ENCODE measurements at regions not wholly inside any gene's neighbourhood (a gene's known extent, or its start where the extent isn't known, plus 50 kb on each side); places are given as distances from the start of the nearest gene placed in this dataset.

- Histone ChIP-seq H3K36me3 (no peaks in the 10 kb centered on the region), H3K9me3 (peaks cover 0 to 3% (median 0%) of the 10 kb centered on the region in 4 donors), H3K27me3 (no peaks in the 10 kb centered on the region), H3K4me1 (no peaks in the 10 kb centered on the region), H3K27ac (no peak overlapping the region), H3K4me3 (no peak overlapping the region)
- no peak for DNase-seq
- TF ChIP-seq EP300 (IDR thresholded peaks at IDR 0.05) (no peak), POLR2AphosphoS5 (IDR thresholded peaks at IDR 0.05) (no peak), CTCF (IDR thresholded peaks at IDR 0.05) (no peak)
- 92 to 93% methylated on average over 7 of the region's 7 CpGs for WGBS, 2 donors
- ATAC-seq (ENCODE audit: low FRiP score in 2 of 2): no peak
Observed at GRCh38 chr2:379778-380177, 91.9 kb upstream of the ALKAL2 start.

GRCh38 chr2:378364-378763 is 90.5 kb upstream of the ALKAL2 start:
- TF ChIP-seq CTCF (IDR thresholded peaks at IDR 0.05): no peak
- Histone ChIP-seq H3K4me1 (no peaks in the 10 kb centered on the region), H3K36me3 (no peaks in the 10 kb centered on the region), H3K4me3 (no peak overlapping the region), H3K9me3 (peaks cover 0 to 3% (median 0%) of the 10 kb centered on the region in 4 donors), H3K27ac (no peak overlapping the region), H3K27me3 (no peaks in the 10 kb centered on the region)
- no peak for ATAC-seq (ENCODE audit: low FRiP score in 2 of 2)
- DNase-seq: no peak

GRCh38 chr2:377414-377813 is 89.5 kb upstream of the ALKAL2 start:
- WGBS, 2 donors: 58 to 76% methylated on average over 2 of the region's 2 CpGs
- no peaks in the 10 kb centered on the region for H3K27me3 ChIP-seq
- no peak for DNase-seq
- H3K4me1 ChIP-seq: no peaks in the 10 kb centered on the region
- ATAC-seq (ENCODE audit: low FRiP score in 2 of 2): no peak
- no peak for TF ChIP-seq EP300 (IDR thresholded peaks at IDR 0.05)
- no peak for TF ChIP-seq POLR2A (IDR thresholded peaks at IDR 0.05)
- TF ChIP-seq CTCF (IDR thresholded peaks at IDR 0.05): no peak
- no peak for TF ChIP-seq POLR2AphosphoS5 (IDR thresholded peaks at IDR 0.05)
- no peaks in the 10 kb centered on the region for H3K36me3 ChIP-seq
- H3K27ac ChIP-seq: no peak overlapping the region
- no peak overlapping the region for H3K4me3 ChIP-seq
- H3K9me3 ChIP-seq: peaks cover 0 to 3% (median 0%) of the 10 kb centered on the region in 4 donors

GRCh38 chr2:375956-376307 is 88.0 kb upstream of the ALKAL2 start:
- no peak overlapping the region for H3K27ac ChIP-seq
- ATAC-seq (ENCODE audit: low FRiP score in 2 of 2): no peak
- no peak overlapping the region for H3K4me3 ChIP-seq
- H3K36me3 ChIP-seq: no peaks in the 10 kb centered on the region
- H3K9me3 ChIP-seq: peaks cover 0 to 3% (median 1%) of the 10 kb centered on the region in 4 donors
- no peak for DNase-seq
- no peaks in the 10 kb centered on the region for H3K4me1 ChIP-seq
- WGBS, 2 donors: 66 to 72% methylated on average over 3 of the region's 3 CpGs
- no peaks in the 10 kb centered on the region for H3K27me3 ChIP-seq
- TF ChIP-seq POLR2A (IDR thresholded peaks at IDR 0.05): no peak
- TF ChIP-seq EP300 (IDR thresholded peaks at IDR 0.05): no peak
- no peak for TF ChIP-seq POLR2AphosphoS5 (IDR thresholded peaks at IDR 0.05)
- TF ChIP-seq CTCF (IDR thresholded peaks at IDR 0.05): no peak

- DNase-seq (no peak), ATAC-seq (ENCODE audit: low FRiP score in 2 of 2) (no peak)
- Histone ChIP-seq H3K27me3 (no peaks in the 10 kb centered on the region), H3K4me3 (no peak overlapping the region), H3K4me1 (no peaks in the 10 kb centered on the region), H3K36me3 (no peaks in the 10 kb centered on the region), H3K9me3 (peaks cover 0 to 3% (median 1%) of the 10 kb centered on the region in 4 donors), H3K27ac (no peak overlapping the region)
- WGBS, 2 donors: 61 to 72% methylated on average over 6 to 9 of the region's 9 CpGs
- TF ChIP-seq CTCF (IDR thresholded peaks at IDR 0.05) (no peak), POLR2A (IDR thresholded peaks at IDR 0.05) (no peak), EP300 (IDR thresholded peaks at IDR 0.05) (no peak), POLR2AphosphoS5 (IDR thresholded peaks at IDR 0.05) (no peak)
Observed at GRCh38 chr2:375270-375955, 87.5 kb upstream of the ALKAL2 start.

Measured in upper lobe of left lung (tissue), 6 donors.